ENCODE measurements at regions not wholly inside any gene's neighbourhood (a gene's known extent, or its start where the extent isn't known, plus 50 kb on each side); places are given as distances from the start of the nearest gene placed in this dataset.

DNA sequence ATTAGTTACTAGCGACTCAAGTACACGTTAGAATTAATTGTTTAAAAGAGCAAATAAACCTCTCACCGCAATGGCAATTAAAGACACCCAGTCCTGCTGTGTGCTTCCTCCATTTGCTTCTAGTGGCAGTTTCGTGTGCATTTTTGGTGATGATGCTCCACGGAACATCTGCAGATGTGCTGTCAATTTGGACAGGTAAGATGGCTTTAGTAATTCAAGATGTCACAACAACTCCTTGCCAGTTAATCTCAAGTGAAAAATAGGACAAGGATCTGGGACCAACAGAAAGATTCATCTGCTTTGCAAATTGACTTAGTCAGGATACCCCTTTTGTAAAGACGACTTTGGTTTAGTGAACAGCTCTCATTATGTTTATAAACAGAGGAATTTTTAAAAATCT, 320.9 kb downstream of the GABRB3 start:
- no peak overlapping the region for H3K4me3 ChIP-seq (ENCODE audit: low read length)
- TF ChIP-seq, protein P1, sequence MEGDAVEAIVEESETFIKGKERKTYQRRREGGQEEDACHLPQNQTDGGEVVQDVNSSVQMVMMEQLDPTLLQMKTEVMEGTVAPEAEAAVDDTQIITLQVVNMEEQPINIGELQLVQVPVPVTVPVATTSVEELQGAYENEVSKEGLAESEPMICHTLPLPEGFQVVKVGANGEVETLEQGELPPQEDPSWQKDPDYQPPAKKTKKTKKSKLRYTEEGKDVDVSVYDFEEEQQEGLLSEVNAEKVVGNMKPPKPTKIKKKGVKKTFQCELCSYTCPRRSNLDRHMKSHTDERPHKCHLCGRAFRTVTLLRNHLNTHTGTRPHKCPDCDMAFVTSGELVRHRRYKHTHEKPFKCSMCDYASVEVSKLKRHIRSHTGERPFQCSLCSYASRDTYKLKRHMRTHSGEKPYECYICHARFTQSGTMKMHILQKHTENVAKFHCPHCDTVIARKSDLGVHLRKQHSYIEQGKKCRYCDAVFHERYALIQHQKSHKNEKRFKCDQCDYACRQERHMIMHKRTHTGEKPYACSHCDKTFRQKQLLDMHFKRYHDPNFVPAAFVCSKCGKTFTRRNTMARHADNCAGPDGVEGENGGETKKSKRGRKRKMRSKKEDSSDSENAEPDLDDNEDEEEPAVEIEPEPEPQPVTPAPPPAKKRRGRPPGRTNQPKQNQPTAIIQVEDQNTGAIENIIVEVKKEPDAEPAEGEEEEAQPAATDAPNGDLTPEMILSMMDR (conservative IDR thresholded peaks at IDR 0.05; ENCODE audit: low read length) = no peak
- no peak for DNase-seq (ENCODE audit: low read depth)

DNA sequence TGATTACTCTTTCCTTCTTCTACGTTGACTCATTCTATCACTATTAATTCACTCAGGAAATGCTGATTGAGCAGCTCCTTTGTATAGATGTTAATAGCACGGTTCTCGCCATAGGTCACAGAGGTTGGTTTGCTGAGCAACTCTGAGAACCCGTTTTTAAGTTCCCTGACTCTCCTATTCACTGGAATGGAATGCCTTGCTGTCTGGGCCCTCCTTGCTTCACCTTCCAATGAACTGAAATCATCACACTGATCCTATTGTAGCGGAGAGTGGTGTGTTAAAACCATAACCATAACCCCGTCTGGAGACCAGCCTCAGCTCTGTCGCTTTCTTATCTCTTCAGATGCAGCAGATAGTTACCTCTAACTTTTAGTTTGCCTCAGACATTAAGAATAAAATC, 323.6 kb downstream of the GABRB3 start:
- H3K4me3 ChIP-seq (ENCODE audit: low read length) = no peak overlapping the region
- peak; percentile 5 for DNase-seq (ENCODE audit: low read depth)
- TF ChIP-seq, protein P1 (conservative IDR thresholded peaks at IDR 0.05; ENCODE audit: low read length) = no peak

DNA sequence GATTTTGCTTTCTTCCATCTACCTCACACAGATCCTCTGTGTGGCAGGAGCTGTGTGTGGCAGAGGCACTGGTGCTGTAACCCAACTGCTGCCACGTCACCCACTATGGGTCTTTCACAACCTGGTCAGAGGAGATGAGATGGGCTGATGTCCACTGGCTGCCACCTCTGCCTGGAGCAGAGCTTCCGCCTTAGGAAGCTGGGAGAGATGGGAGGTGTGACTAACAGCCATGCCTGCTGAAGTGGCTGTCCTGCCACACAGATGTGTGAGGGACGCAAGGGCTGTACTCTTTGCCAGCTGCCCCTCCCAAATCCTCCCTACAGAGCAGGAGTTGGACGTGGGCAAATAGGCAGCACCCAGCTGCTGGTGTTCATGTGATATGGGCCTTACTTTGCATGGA, 329.5 kb downstream of the GABRB3 start:
- no peak for DNase-seq (ENCODE audit: low read depth)
- TF ChIP-seq, protein P1 (conservative IDR thresholded peaks at IDR 0.05; ENCODE audit: low read length) = no peak

DNA sequence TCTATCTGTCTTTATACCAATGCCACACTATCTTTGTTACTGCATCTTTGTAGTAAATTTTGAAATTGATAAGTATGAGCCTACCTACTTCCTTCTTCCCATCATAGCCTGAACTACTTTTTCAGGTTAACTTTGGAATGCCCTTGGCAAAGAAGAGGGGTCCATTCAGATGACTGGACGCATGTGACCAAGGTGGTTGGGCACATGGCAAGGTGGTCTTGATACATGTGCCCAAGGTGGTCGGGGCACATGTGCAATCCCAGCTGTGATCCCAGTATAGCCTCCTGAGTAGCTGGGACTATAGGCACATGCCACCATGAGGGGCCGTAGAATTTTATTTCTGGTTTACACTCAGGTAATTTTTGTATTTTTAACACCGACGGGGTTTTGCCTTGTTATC, 330.2 kb downstream of the GABRB3 start:
- H3K4me3 ChIP-seq (ENCODE audit: low read length) = no peak overlapping the region
- no peak for DNase-seq (ENCODE audit: low read depth)
- TF ChIP-seq, protein P1 (conservative IDR thresholded peaks at IDR 0.05; ENCODE audit: low read length) = no peak

More for the DNA sequence above, 329.5 kb downstream of the GABRB3 start:
- no peak overlapping the region for H3K4me3 ChIP-seq (ENCODE audit: low read length)

DNA sequence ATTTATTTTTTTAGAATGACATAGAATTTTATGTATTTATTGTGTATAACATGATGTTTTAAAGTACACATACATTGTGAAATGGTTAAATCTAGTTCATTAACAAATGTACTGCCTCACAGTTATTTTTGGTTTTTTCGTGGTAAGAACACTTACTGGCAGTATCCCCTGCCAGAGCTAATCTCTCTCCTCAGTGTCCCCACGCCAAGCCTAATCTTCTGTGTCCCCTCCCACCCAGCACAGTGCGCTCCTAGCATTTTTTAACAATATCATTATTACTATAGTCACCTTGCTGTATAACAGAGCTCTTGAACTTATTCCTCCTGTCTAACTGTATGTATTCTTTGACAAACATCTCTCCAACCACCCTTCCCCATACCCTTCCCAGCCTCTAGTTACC, 333.2 kb downstream of the GABRB3 start:
- TF ChIP-seq, protein P1 (conservative IDR thresholded peaks at IDR 0.05; ENCODE audit: low read length) = no peak
- DNase-seq (ENCODE audit: low read depth) = no peak
- no peak overlapping the region for H3K4me3 ChIP-seq (ENCODE audit: low read length)

DNA sequence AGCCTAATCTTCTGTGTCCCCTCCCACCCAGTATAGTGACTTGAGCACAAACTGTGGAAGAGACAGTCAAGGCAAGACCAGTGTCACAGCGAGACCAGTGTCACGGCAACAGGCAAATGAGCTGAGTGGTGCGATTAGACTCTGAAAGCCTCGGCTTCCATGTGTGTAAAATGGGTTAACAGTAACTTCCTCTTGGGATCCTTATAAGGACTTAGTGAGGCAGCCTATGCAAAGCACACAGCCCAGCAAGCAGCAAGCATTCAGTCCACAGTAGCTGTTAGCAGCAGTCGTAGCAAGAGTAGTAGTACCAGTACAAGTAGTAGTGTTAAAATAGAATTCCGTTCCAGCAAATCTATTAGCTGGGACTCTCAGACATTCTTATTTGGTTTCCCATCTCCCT, 334.1 kb downstream of the GABRB3 start:
- TF ChIP-seq, protein P1 (conservative IDR thresholded peaks at IDR 0.05; ENCODE audit: low read length) = no peak
- DNase-seq (ENCODE audit: low read depth) = no peak

DNA sequence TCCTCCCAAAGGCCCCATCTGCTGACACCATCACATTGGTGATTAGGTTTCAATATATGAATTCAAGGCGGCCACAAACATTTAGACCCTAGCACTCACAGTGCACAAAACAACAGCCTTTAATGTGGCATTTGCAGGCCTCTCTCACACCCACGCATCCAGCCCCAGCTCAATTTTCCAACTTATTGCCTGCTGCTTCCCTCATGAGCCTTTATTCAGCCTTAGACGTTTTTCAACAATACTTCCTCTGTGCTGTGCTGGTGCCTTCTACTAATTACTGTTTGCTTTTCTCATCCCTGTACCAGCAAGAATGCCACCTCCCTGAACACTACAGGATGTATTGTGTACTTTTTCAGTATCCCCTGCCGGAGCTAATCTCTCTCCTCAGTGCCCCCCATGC, 334.6 kb downstream of the GABRB3 start:
- no peak for DNase-seq (ENCODE audit: low read depth)
- TF ChIP-seq, protein P1 (conservative IDR thresholded peaks at IDR 0.05; ENCODE audit: low read length) = no peak
- no peak overlapping the region for H3K4me3 ChIP-seq (ENCODE audit: low read length)

More for the DNA sequence above, 334.1 kb downstream of the GABRB3 start:
- H3K4me3 ChIP-seq (ENCODE audit: low read length) = no peak overlapping the region

All from AG10803 (cell line).